KMS-11 (cell line): ENCODE measurements at regions not wholly inside any gene's neighbourhood (a gene's known extent, or its start where the extent isn't known, plus 50 kb on each side); places are given as distances from the start of the nearest gene placed in this dataset.

Experiments
- H2AFZ ChIP-seq: fragments of 200-600 bp; sonication (generic); 2 replicates; pipeline ENCODE4 v1.6.1; 2016; ENCODE audit warnings: antibody characterized with exemption, mixed run types, low read depth
- H3K27ac ChIP-seq: fragments of 200-600 bp; sonication (generic); 2 replicates; pipeline ENCODE4 v1.6.1; 2016; ENCODE audit warnings: mild to moderate bottlenecking, mixed run types
- H3K27me3 ChIP-seq: fragments of 200-600 bp; sonication (generic); 2 replicates; pipeline ENCODE4 v1.6.1; 2017; ENCODE audit warnings: mild to moderate bottlenecking, low read depth, mixed run types, moderate library complexity; ENCODE audit not compliant: insufficient read depth
- H3K36me3 ChIP-seq: fragments of 200-600 bp; sonication (generic); 2 replicates; pipeline ENCODE4 v1.6.1; 2017; ENCODE audit warnings: mild to moderate bottlenecking, mixed run types; ENCODE audit not compliant: insufficient read depth
- H3K4me1 ChIP-seq: fragments of 200-600 bp; sonication (generic); 2 replicates; pipeline ENCODE4 v1.6.1; 2016; ENCODE audit warnings: mild to moderate bottlenecking, low read depth, mixed run types; ENCODE audit not compliant: poor library complexity, severe bottlenecking
- H3K4me2 ChIP-seq: fragments of 200-600 bp; sonication (generic); 2 replicates; pipeline ENCODE4 v1.7.0; 2016; ENCODE audit warnings: mild to moderate bottlenecking, mixed run types
- H3K4me3 ChIP-seq: fragments of 200-600 bp; sonication (generic); IDR thresholded peaks from 2 replicates; pipeline ENCODE4 v1.6.1; 2017; ENCODE audit warnings: low read depth, low read length, mixed read lengths; ENCODE audit not compliant: insufficient read depth
- H3K79me2 ChIP-seq: fragments of 200-600 bp; sonication (generic); 2 replicates; pipeline ENCODE4 v1.6.1; 2016; ENCODE audit warnings: low read depth, mixed run types; ENCODE audit not compliant: insufficient read depth
- H3K9ac ChIP-seq: fragments of 200-600 bp; sonication (generic); 2 replicates; pipeline ENCODE4 v1.6.1; 2016; ENCODE audit warnings: mild to moderate bottlenecking, mixed run types
- H4K20me1 ChIP-seq: fragments of 200-600 bp; sonication (generic); 2 replicates; pipeline ENCODE4 v1.6.1; 2016; ENCODE audit warnings: mild to moderate bottlenecking, mixed run types; ENCODE audit not compliant: insufficient read depth
- TF ChIP-seq, protein P1 (sequence below): fragments of 200-600 bp; sonication (generic); conservative IDR thresholded peaks from 2 replicates; pipeline ENCODE4 v1.6.1; 2017; ENCODE audit warnings: low read depth, mild to moderate bottlenecking, antibody characterized with exemption, low read length, moderate library complexity, mixed read lengths

DNA sequence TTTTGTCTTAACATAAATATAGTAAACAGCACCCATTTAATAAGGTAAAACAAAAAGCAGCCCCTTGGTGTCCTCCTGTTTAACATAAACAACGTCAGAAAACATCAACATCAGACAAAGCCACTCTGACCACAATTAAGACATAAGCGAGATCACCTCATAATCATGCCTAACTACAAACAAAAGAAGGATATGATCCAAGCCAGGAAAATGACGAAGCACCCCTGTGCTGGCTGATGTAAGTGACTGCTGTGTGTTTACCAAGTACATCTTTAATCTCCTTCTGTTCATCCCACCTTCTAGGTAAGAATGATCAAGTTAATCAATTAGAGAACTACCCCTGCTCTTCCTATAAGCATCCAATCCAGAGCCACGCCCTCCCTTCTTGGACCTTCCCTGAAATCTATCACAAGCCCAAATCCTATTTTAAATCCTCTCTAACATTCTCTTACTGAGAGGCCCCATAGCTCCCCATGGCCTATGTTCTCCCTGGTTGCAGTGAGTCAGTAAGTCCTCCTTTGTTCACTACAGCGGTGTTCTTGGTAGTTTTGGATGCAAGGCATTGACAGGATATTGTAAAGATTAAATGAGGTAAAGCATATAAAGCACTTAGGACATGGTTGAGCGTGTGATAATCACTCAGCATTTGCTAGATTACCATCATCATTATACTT lies 424.2 kb downstream of the TSN start:
- no peaks in the 10 kb centered on the region for H3K27me3 ChIP-seq
- no peak overlapping the region for H3K9ac ChIP-seq
- H3K36me3 ChIP-seq, result no peaks in the 10 kb centered on the region
- H3K4me2 ChIP-seq, result no peak overlapping the region
- TF ChIP-seq, protein P1, sequence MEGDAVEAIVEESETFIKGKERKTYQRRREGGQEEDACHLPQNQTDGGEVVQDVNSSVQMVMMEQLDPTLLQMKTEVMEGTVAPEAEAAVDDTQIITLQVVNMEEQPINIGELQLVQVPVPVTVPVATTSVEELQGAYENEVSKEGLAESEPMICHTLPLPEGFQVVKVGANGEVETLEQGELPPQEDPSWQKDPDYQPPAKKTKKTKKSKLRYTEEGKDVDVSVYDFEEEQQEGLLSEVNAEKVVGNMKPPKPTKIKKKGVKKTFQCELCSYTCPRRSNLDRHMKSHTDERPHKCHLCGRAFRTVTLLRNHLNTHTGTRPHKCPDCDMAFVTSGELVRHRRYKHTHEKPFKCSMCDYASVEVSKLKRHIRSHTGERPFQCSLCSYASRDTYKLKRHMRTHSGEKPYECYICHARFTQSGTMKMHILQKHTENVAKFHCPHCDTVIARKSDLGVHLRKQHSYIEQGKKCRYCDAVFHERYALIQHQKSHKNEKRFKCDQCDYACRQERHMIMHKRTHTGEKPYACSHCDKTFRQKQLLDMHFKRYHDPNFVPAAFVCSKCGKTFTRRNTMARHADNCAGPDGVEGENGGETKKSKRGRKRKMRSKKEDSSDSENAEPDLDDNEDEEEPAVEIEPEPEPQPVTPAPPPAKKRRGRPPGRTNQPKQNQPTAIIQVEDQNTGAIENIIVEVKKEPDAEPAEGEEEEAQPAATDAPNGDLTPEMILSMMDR, result no peak
- H3K4me3 ChIP-seq, result no peak overlapping the region
- H3K79me2 ChIP-seq, result no peaks in the 10 kb centered on the region
- H3K27ac ChIP-seq, result no peak overlapping the region
- no peaks in the 10 kb centered on the region for H3K4me1 ChIP-seq
- no peak overlapping the region for H2AFZ ChIP-seq
- H4K20me1 ChIP-seq, result no peaks in the 10 kb centered on the region

DNA sequence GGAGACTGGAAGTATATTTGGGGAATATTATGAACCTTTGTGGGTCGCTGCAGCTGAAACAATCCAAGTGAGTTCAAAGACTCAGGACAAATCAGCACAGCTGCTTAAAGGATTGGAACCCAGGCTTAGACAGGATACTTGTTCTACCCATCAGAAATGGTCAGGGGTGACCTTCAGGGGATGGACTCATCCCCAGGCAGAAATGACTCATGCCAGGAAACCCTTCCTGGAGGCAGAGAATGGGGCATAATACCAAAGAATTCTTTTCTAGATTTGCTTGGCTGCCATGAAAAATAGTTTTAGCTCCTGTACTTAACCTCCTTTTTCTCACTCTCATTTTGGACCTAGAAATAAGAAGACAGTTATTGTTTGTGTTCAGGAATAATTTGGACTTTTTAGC lies 425.5 kb downstream of the TSN start:
- no peaks in the 10 kb centered on the region for H3K4me1 ChIP-seq

DNA sequence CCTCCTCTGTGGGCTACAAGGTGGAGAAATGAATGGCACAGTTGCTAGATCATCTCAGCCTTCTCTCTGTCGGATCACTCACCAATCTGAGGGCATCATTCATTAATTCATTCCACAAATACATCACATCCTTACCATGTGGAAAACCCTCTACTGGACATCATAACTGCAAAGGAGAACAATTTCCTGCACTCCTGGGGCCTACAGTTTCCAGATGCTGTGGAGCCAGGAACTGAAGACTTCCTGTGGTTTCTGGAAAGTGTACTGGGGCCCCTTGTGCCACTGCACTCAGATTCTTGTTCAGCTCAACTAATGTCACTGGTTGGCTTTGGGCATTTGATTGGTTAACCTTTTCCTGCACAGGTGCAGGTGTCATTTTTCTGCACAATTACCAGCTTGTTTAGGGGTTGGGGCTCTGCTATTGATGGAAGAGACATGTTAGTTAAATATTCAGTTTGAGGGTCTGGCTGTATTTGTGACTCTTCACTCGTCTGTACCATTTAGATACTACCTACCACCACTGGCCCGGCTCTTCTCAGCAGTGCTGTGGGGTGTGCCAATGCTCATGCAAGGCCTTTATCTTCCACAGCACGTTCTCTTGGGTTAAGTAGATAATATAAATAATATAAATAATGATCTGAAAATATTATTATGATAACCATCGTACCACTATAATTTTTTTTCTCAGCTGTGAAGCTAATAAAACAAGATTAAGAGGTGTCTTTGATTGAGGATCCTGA lies 427.3 kb downstream of the TSN start:
- H3K27me3 ChIP-seq, result no peaks in the 10 kb centered on the region
- no peak overlapping the region for H3K9ac ChIP-seq
- H3K79me2 ChIP-seq, result no peaks in the 10 kb centered on the region
- no peak overlapping the region for H3K4me3 ChIP-seq
- H3K4me2 ChIP-seq, result no peak overlapping the region
- H2AFZ ChIP-seq, result no peak overlapping the region
- TF ChIP-seq, protein P1, result no peak
- H4K20me1 ChIP-seq, result no peaks in the 10 kb centered on the region
- no peaks in the 10 kb centered on the region for H3K4me1 ChIP-seq
- no peak overlapping the region for H3K27ac ChIP-seq
- no peaks in the 10 kb centered on the region for H3K36me3 ChIP-seq

More for the DNA sequence above, 425.5 kb downstream of the TSN start:
- no peaks in the 10 kb centered on the region for H3K79me2 ChIP-seq
- no peaks in the 10 kb centered on the region for H4K20me1 ChIP-seq
- H3K36me3 ChIP-seq, result no peaks in the 10 kb centered on the region
- H3K4me3 ChIP-seq, result no peak overlapping the region
- H2AFZ ChIP-seq, result no peak overlapping the region
- H3K27me3 ChIP-seq, result no peaks in the 10 kb centered on the region
- H3K27ac ChIP-seq, result no peak overlapping the region
- no peak overlapping the region for H3K4me2 ChIP-seq
- H3K9ac ChIP-seq, result no peak overlapping the region
- TF ChIP-seq, protein P1, result no peak

DNA sequence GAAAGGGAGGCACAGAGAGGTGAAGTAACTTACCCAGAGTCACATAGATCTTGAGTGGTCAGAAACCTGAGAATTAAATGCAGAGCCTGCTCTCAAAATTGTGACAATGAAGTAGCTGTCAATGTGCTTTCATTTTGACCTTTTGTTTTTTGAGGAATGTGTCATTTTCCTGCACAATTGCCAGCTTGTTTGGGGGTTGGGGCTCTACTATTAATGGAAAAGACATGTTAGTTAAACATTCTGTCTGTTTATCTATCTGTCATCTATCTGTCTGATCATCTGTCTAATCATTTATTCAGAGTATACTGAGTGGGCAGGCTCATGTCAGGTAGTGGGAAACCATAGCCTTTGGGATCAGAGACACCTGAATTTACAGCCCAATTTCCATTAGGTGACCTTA lies 428.4 kb downstream of the TSN start:
- no peaks in the 10 kb centered on the region for H3K27me3 ChIP-seq
- no peak overlapping the region for H3K4me3 ChIP-seq
- H3K4me1 ChIP-seq, result no peaks in the 10 kb centered on the region
- no peak overlapping the region for H2AFZ ChIP-seq
- H3K9ac ChIP-seq, result no peak overlapping the region
- TF ChIP-seq, protein P1, result no peak
- H3K4me2 ChIP-seq, result no peak overlapping the region
- no peaks in the 10 kb centered on the region for H3K36me3 ChIP-seq
- H3K27ac ChIP-seq, result no peak overlapping the region
- H3K79me2 ChIP-seq, result no peaks in the 10 kb centered on the region
- no peaks in the 10 kb centered on the region for H4K20me1 ChIP-seq
